ENCODE measurements at regions not wholly inside any gene's neighbourhood (a gene's known extent, or its start where the extent isn't known, plus 50 kb on each side); places are given as distances from the start of the nearest gene placed in this dataset.

GRCh38 chr3:44048949-44049348 lies 192.7 kb upstream of the TOPAZ1 start:
- Histone ChIP-seq H2AFZ (ENCODE audit: low read depth, low read length) (no peak overlapping the region), H3K9ac (ENCODE audit: low read length) (no peak overlapping the region), H3K9me3 (ENCODE audit: low read length) (no peaks in the 10 kb centered on the region), H3K4me2 (ENCODE audit: low read length) (no peak overlapping the region), H3K36me3 (ENCODE audit: insufficient read depth, low read length) (no peaks in the 10 kb centered on the region), H3F3A (ENCODE audit: insufficient read depth, low read length, poor library complexity, severe bottlenecking) (no peaks in the 10 kb centered on the region), H3K9me2 (ENCODE audit: insufficient read depth, low read length) (no peaks in the 10 kb centered on the region), H3K4me3 (ENCODE audit: low read length) (no peak overlapping the region), H3K79me2 (replicated peaks; ENCODE audit: insufficient read depth, low read length) (no peaks in the 10 kb centered on the region), H3K27me3 (ENCODE audit: insufficient read depth, low read depth, low read length) (no peaks in the 10 kb centered on the region), H4K20me1 (ENCODE audit: insufficient read depth) (no peaks in the 10 kb centered on the region), H3K27ac (ENCODE audit: low read length) (no peak overlapping the region)
- TF ChIP-seq MXI1 (conservative IDR thresholded peaks at IDR 0.05; ENCODE audit: poor library complexity, severe bottlenecking): no peak
- no peak for TF ChIP-seq CTCF (IDR thresholded peaks at IDR 0.05; ENCODE audit: poor library complexity, severe bottlenecking)
- no peak for TF ChIP-seq RAD21 (conservative IDR thresholded peaks at IDR 0.05)
- TF ChIP-seq POLR2AphosphoS5 (IDR thresholded peaks at IDR 0.05): no peak
- no peak for TF ChIP-seq EZH2 (IDR thresholded peaks at IDR 0.05; ENCODE audit: borderline replicate concordance, insufficient read depth, low read length, poor library complexity, severe bottlenecking)

- Histone ChIP-seq H3K9me2 (ENCODE audit: insufficient read depth, low read length) (no peaks in the 10 kb centered on the region), H3K27ac (ENCODE audit: low read length) (no peak overlapping the region), H3K4me2 (ENCODE audit: low read length) (no peak overlapping the region), H3K79me2 (replicated peaks; ENCODE audit: insufficient read depth, low read length) (no peaks in the 10 kb centered on the region), H2AFZ (ENCODE audit: low read depth, low read length) (no peak overlapping the region), H3K9ac (ENCODE audit: low read length) (no peak overlapping the region), H3F3A (ENCODE audit: insufficient read depth, low read length, poor library complexity, severe bottlenecking) (no peaks in the 10 kb centered on the region), H3K27me3 (ENCODE audit: insufficient read depth, low read depth, low read length) (no peaks in the 10 kb centered on the region), H3K9me3 (ENCODE audit: low read length) (no peaks in the 10 kb centered on the region), H3K36me3 (ENCODE audit: insufficient read depth, low read length) (no peaks in the 10 kb centered on the region), H4K20me1 (ENCODE audit: insufficient read depth) (no peaks in the 10 kb centered on the region), H3K4me3 (ENCODE audit: low read length) (no peak overlapping the region)
- TF ChIP-seq EP300 (conservative IDR thresholded peaks at IDR 0.05; ENCODE audit: poor library complexity, severe bottlenecking) (no peak), CTCF (IDR thresholded peaks at IDR 0.05; ENCODE audit: poor library complexity, severe bottlenecking) (no peak), RAD21 (conservative IDR thresholded peaks at IDR 0.05) (no peak), SMC3 (conservative IDR thresholded peaks at IDR 0.05; ENCODE audit: poor library complexity) (no peak), POLR2AphosphoS5 (IDR thresholded peaks at IDR 0.05) (no peak), MXI1 (conservative IDR thresholded peaks at IDR 0.05; ENCODE audit: poor library complexity, severe bottlenecking) (no peak), TAF1 (IDR thresholded peaks at IDR 0.05; ENCODE audit: low read depth) (no peak), REST (IDR thresholded peaks at IDR 0.05; ENCODE audit: borderline replicate concordance) (no peak), EZH2 (IDR thresholded peaks at IDR 0.05; ENCODE audit: borderline replicate concordance, insufficient read depth, low read length, poor library complexity, severe bottlenecking) (no peak)
Observed at GRCh38 chr3:44050101-44050500, 191.6 kb upstream of the TOPAZ1 start.

All from neural cell (in vitro differentiated cells).